ENCODE measurements at regions not wholly inside any gene's neighbourhood (a gene's known extent, or its start where the extent isn't known, plus 50 kb on each side); places are given as distances from the start of the nearest gene placed in this dataset.

- no peak for TF ChIP-seq CTCF (IDR thresholded peaks at IDR 0.05)
- no peak for TF ChIP-seq POLR2A (IDR thresholded peaks at IDR 0.05)
- WGBS, 2 donors: 46 to 51% methylated on average over 4 of the region's 4 CpGs
- H3K4me3 ChIP-seq (ENCODE audit: low read depth, poor library complexity, severe bottlenecking): no peak overlapping the region
- DNase-seq (ENCODE audit: low spot score in 2 of 2): peak in 1 of 2 donors; percentile 53
- intact Hi-C loops (cut with DNase I; ENCODE audit: low total_unique reads): no loop called here
These were observed 159.8 kb upstream of the SDK2 start for GRCh38 chr17:73803964-73804435.

- TF ChIP-seq CTCF (IDR thresholded peaks at IDR 0.05) (no peak), POLR2A (IDR thresholded peaks at IDR 0.05) (no peak)
- H3K4me3 ChIP-seq (ENCODE audit: low read depth, poor library complexity, severe bottlenecking): no peak overlapping the region
- no peak for DNase-seq (ENCODE audit: low spot score in 2 of 2)
- intact Hi-C loops (cut with DNase I; ENCODE audit: low total_unique reads): no loop called here
- WGBS, 2 donors: 100% methylated on average over 1 of the region's 1 CpG
These were observed 162.5 kb upstream of the SDK2 start for GRCh38 chr17:73806768-73807167.

- WGBS, 2 donors: 85 to 88% methylated on average over 5 of the region's 5 CpGs
- intact Hi-C loops (cut with DNase I; ENCODE audit: low total_unique reads): no loop called here
- TF ChIP-seq POLR2A (IDR thresholded peaks at IDR 0.05): no peak
- TF ChIP-seq CTCF (IDR thresholded peaks at IDR 0.05): no peak
- DNase-seq (ENCODE audit: low spot score in 2 of 2): no peak
- H3K4me3 ChIP-seq (ENCODE audit: low read depth, poor library complexity, severe bottlenecking): no peak overlapping the region
These were observed 169.0 kb upstream of the SDK2 start for GRCh38 chr17:73813201-73813600.

- DNase-seq (ENCODE audit: low spot score in 2 of 2): peak in 1 of 2 donors; percentile 23
- H3K4me3 ChIP-seq (ENCODE audit: low read depth, poor library complexity, severe bottlenecking): no peak overlapping the region
- WGBS, 2 donors: 26 to 28% methylated on average over 7 of the region's 7 CpGs
- intact Hi-C loops (cut with DNase I; ENCODE audit: low total_unique reads): no loop called here
- TF ChIP-seq CTCF (IDR thresholded peaks at IDR 0.05) (no peak), POLR2A (IDR thresholded peaks at IDR 0.05) (no peak)
These were observed 169.8 kb upstream of the SDK2 start for GRCh38 chr17:73814075-73814474.

GRCh38 chr17:73815474-73815873 is 171.2 kb upstream of the SDK2 start:
- no peak for DNase-seq (ENCODE audit: low spot score in 2 of 2)
- H3K4me3 ChIP-seq (ENCODE audit: low read depth, poor library complexity, severe bottlenecking): no peak overlapping the region
- intact Hi-C loops (cut with DNase I; ENCODE audit: low total_unique reads): no loop called here
- TF ChIP-seq POLR2A (IDR thresholded peaks at IDR 0.05) (no peak), CTCF (IDR thresholded peaks at IDR 0.05) (no peak)
- 88 to 89% methylated on average over 5 of the region's 5 CpGs for WGBS, 2 donors

All from lower leg skin (tissue), 4 donors.